NCI-H2107 treated with DMSO at 0.1 percent for 48 hours (cell line): ENCODE measurements at regions not wholly inside any gene's neighbourhood (a gene's known extent, or its start where the extent isn't known, plus 50 kb on each side); places are given as distances from the start of the nearest gene placed in this dataset.
"Not testable (repeated sequence)": the region's sequence is repeated elsewhere in the genome, so short reads cannot be mapped to it uniquely, and the experiment has no call there.

Source experiments
- DNase-seq: peaks from one replicate; lab custom pipeline; 2025; ENCODE audit not compliant: unreplicated experiment; lab: John Stamatoyannopoulos, UW

DNA sequence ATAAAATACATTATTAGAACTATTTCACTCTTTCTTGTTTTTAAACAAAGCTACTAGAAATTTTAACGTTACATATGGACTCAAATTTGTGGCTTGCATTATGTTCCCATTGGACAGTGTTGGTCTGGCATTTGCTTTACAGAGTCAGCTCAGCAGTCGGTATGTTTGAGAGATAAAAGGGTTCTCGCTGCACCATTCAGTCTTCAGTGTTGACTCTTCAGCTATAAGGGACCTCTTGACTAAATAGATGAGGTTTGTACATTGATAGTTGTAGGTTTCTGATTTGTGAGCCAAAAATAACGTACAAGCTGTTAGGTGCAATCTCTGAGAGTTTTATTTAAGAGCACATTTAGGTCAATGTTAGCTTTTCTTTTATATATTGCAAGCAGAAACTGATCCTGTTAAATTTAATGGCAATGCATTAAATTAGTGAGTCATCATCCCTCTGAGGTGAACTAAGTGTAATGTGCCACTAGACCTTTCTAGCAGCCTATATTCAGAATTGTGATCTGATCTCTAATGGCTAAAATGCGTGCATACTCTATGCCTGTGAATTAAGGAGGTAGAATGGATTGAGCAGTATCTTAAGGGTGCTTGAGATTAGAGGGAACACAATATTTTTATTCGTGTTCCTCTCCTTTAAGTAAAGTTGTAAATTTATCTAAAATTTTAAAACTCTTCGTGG is 485.6 kb upstream of the SYNCRIP start:
- DNase-seq: no peak

DNA sequence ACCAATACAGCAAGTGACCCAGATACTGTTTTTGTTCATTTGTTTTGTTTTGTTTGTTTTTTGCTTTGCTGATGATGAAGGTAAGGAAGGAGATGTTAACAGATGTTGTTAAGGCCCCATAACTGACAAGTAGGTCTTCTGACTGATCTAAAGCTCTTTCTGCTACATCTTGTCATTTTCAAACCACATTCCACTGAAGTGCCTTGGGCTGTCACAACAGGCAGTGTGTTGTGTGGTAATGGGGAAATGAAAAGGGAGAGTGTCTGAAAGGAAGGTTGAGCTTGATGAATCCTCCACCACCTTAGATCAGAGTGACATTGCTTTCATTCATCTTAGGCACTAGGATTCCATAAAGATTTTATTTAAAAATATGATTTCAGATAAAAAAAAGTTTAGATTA is 479.4 kb upstream of the SYNCRIP start:
- no peak for DNase-seq

DNA sequence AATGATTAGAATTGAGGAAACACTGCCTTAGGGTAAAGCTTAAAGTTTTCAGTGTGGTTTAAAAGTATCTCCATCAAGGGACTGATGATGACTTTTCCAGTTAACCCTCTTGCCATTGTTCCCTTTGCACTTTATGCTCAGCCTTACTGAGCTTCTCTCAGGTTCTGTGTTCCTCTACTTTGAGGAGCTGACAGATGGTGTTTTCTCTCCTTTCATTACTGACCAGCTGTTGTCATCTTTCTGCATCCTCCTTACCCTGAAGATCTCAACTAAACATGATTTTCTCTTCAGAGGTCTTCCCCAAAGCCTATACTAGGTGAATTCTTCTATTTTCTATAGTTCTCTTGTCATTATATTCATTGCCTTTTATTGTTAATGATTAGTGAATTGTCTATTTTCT is 475.6 kb upstream of the SYNCRIP start:
- DNase-seq: no peak

DNA sequence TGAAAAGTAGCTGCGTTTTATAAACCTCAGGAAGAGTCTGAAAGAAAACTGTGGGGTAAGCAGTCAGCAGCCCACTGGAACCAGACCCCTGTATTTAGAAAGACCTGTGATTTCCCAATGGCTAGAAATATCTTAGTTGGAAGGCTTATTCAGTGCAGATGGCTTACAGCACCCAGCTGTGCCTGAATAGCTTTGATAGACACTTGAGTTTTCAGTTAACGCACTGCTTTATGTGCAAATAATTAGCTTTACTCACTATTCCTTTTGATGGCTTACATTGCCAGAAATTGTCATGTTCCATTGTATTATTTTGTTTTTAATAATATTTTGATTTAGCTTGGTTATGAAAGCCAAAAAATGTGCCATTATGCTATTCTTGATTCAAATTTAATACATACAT is 465.3 kb upstream of the SYNCRIP start:
- DNase-seq: no peak

DNA sequence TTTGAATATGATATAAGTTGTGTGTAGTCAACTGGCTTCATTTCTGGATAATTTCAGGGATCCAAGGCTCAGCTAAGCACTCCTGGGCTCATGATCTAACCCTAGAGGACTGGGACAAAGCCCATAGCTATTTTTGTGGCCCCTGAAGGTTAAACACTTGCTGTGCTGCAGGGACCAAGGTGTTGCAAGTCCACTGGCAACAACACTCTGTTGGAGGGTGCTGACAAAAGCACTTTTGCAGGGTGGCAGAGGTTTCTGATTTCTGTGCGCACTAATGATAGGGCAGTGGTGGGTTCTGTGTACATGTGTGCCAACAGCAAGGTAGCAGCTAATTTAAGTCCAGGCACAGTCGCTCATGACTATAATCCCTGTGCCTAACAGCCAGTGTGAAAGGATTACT is 445.3 kb upstream of the SYNCRIP start:
- no peak for DNase-seq

DNA sequence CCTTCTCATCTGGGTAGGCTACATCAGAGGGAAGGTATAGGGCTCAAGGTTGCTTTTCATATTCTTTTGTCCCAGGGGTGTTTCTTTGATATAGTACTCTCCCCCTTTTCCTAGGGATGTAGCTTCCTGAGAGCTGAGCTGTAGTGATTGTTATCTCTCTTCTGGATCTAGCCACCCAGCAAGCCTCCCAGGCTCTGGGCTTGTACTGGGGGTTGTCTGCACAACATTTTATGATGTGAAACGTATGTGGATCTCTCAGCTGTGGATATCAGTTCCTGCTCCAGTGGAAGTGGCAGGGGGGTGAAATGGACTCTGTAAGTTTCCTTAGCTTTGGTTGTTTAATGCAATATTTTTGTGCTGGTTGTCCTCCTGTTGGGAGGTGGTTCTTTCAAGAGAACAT is 437.3 kb upstream of the SYNCRIP start:
- DNase-seq: no peak

DNA sequence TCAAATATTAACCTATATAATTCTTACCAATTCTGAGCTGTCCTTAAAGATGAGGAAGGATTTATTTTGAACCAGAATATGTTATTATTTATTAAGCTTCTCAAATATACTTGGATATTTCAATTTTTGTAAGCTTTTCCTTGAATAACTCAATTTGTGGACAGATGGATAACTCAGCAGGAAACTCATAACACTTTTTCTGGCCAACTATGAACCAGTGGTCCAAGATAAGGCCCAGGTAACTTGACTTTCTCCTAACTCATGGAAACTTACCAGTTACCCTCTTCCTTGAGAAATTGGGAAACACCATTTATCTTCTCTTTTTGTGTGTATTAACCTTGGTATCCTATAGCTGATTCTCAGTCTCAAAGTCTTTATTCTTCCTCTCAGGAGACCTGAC is 427.5 kb upstream of the SYNCRIP start:
- no peak for DNase-seq

DNA sequence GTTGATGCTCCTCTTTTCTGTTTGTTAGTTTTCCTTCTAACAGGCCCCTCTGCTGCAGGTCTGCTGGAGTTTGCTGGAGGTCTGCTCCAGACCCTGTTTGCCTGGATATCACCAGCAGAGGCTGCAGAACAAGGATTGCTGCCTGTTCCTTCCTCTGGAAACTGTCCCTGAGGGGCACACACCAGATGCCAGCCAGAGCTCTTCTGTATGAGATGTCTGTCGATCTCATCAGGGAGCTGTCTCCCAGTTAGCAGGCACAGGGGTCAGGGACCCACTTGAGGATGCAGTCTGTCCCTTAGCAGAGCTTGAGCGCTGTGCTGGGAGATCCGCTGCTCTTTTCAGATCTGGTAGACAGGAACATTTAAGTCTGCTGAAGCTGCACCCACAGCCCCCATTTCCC is 422.3 kb upstream of the SYNCRIP start:
- not testable (repeated sequence) for DNase-seq

DNA sequence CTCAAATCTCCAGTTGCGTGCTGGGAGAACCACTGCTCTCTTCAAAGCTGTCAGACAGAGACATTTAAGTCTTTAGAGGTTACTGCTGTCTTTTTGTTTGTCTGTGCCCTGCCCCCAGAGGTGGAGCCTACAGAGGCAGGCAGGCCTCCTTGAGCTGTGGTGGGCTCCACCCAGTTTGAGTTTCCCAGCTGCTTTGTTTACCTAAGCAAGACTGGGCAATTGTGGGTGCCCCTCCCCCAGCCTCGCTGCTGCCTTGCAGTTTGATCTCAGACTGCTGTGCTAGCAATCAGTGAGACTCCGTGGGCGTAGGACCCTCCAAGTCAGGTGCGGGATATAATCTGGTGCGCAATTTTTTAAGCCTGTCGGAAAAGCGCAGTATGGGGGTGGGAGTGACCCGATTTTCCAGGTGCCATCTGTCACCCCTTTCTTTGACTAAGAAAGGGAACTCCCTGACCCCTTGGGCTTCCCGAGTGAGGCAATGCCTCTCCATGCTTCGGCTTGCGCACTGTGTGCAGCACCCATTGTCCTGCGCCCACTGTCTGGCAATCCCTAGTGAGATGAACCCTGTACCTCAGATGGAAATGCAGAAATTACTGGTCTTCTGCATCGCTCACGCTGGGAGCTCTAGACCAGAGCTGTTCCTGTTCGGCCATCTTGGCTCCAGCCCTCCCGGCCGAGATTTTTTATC is 414.8 kb upstream of the SYNCRIP start:
- not testable (repeated sequence) for DNase-seq

DNA sequence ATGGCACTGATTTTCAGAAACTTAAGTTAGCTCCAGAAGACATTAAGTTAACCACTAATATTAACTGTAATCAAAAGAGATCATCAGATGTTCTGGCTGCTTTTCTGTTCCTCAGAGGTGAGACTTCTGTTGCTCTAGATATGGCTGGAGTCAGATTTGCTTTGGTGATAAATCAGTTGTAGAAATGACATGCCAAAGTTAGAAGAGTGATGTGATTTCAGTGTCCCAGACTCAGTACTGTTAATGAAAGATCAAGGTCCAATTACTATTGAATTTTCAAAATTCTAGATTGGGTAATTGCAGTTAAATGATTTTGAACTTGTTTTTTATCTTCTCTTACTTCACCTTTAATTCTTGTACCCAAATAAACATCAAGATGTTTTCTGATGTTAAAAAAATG is 402.4 kb upstream of the SYNCRIP start:
- no peak for DNase-seq

DNA sequence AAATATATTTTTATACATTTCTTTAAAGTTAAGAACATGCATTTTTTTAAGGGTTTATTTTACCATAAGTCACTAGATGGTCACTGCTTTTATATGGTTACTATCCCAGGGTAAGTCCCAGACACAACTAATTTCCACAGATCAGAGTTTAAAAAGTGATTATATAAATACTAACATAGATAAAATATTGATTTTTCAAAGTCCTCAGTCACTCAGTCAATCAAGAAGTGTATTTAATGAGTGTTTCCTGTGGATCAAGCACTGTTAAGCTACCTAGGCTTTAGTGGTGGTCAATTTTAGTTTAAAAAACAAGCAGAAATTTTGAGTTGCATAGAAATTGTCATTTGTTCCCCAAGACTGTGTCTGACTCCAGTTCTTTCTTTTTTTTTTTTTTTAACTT is 399.5 kb upstream of the SYNCRIP start:
- DNase-seq: no peak

DNA sequence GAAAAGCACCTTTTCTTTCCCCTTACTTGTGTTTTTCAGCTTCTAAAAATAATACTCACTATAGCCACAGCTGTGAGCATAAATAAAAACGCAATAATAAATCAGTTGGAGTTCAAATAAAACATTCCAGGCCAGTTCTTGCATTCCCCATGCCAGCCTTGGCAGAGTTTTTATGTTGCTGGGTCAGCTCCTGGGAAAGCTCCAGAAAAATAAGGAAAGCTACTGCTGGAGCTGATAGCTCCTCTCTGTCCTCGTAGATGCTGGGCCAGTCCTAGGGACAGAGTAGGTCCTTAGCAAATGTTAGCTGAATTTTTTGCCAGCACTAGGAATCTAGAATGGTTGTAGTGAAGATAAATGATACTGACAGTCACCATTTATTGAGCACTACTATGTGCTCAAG is 389.0 kb upstream of the SYNCRIP start:
- DNase-seq: no peak

DNA sequence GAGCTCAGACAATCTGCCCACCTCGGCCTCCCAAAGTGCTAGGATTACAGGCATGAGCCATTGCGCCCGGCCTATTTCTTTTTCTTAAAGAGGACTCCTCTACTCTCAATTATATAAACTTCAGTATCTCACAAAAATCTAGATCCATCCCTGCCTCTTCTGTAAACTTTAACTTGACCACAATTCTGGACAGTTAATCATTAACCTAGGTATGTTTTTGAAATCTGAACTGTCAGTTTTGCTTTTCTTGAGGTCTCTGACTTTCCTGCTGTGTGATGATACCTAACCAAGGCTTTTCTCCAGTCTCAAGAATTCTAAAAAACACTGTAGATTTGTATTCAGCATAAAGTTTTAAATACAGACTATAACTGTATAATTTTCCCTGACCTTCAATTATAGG is 388.2 kb upstream of the SYNCRIP start:
- no peak for DNase-seq

DNA sequence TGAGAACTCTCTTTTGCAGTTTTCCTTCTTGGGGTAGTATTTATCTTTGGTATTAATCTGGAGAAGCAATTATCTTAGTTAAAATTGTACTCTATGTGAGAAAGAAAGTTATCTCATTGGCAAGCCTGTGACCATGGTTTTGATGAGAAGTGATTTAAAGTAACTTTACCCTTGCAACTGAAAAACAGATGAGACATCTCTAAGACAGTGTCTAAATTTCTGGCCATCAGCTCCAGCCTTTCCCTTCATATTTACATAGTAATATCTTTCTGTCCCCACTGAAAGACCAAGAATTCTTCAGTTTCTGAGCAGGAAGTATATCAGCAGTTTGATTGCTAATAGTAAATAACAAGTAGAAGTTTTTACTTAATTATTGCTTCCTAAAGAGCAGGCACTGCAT is 386.1 kb upstream of the SYNCRIP start:
- no peak for DNase-seq

DNA sequence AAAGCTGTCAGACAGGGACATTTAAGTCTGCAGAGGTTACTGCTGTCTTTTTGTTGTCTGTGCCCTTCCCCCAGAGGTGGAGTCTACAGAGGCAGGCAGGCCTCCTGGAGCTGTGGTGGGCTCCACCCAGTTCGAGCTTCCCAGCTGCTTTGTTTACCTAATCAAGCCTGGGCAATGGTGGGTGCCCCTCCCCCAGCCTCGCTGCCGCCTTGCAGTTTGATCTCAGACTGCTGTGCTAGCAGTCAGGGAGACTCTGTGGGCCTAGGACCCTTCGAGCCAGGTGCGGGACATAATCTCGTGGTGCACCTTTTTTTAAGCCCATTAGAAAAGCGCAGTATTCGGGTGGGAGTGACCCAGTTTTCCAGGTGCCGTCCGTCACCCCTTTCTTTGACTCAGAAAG is 384.2 kb upstream of the SYNCRIP start:
- not testable (repeated sequence) for DNase-seq

DNA sequence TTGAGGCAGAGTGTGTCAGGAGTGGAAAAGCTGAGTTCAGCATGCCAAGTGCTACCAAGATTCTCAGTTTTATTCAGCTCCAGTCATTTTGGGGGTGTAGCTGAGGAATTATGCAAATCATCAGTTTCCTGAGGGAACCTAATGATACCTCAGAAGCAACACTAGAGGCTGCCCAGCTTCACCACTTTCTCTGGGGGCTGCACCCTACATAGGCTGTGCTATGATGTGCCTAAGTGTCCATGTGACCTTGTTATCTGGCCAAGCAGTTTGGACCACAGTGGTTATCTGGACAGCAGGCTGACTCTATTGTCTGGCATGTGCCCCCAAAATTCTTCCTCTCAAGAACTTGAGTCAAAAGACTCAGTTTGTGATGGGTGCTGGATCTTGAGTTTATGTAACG is 374.6 kb upstream of the SYNCRIP start:
- DNase-seq: no peak

DNA sequence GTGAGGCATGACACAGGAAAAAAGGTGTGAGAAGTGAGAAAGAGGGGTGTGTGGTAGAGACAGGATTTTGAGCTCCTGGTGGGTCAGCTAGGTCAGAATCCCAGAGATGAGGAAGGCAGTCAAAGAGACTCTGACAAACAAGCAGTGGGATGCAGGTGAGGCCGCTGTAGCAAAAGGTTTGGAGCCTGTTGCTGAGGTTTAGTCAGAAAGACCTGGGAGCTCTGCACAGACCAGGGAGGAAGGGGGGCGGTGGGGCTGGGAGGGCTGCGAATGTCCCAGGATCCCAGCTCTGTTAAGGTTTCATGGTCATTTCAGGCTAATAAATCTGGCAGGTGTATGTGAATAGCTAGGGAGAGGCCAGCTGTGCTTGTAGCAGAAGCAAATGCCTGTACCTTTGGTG is 373.9 kb upstream of the SYNCRIP start:
- no peak for DNase-seq

DNA sequence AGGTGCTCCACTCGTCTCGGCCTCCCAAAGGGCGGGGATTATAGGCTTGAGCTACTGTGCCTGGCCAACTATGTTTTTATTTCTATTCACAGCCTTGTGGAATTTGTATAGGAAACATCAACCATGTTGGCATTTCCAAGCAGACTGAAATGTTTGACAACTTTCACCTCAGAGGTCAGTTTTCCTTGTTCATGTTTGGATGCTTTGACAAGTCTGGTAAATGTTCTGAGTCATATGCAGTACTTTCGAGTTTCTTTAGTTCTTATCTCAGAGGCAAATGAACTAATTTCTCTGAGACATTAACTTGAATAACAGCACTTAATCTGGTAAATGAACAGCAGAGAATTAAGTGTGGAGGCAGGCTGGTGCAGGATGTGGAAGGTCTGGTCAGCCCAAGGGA is 373.4 kb upstream of the SYNCRIP start:
- DNase-seq: no peak

DNA sequence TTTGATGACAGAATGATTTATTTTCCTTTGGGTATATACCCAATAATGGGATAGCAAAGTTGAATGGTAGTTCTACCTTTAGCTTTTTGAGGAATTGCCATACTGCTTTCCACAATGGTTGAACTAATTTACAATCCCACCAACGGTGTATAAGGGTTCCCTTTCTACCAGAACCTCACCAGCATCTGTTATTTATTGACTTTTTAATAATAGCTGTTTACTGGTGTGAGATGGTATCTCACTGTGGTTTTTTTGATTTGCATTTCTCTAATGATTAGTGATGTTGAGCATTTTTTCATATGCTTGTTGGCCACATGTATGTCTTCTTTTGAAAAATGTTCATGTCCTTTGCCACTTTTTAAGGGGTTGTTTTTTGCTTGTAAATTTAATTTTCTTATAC is 370.3 kb upstream of the SYNCRIP start:
- DNase-seq: not testable (repeated sequence)

DNA sequence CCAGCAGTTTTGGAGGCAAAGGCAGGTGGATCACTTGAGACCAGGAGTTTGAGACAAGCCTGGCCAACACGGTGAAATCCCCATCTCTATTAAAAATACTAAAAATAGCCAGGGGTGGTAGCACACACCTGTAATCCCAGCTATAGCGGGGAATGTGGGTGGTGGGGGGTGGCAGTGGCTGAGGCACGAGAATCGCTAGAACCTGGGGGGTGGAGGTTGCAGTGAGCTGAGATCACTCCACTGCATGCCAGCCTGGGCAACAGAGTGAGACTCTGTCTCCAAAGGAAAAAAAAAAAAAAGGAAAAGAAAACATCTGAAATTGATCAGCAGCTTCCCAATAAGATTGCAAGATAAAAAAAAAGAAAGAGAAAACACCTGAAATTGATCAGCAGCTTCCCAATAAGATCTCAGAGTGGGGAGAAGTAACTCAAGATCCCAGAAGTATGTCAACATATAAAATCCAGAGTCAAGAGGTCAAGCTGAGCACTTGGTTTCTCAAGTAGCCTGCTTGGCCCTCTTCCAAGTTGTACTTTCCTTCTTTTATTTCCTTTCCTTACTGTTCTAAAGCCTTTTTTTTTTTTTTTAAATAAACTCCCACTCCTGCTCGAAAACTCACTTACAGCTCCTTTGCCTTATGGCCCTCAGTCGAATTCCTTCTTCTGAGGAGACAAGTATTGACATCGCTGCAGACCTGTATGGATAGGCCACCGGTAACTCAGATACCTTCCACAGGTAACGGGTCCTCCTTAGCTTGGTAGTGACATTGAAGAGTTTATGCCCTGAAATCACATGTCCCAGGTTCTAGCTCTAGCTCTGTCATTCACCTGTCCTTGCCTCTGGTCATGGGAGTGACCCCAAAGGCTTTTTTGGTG is 368.5 kb upstream of the SYNCRIP start:
- DNase-seq: no peak

DNA sequence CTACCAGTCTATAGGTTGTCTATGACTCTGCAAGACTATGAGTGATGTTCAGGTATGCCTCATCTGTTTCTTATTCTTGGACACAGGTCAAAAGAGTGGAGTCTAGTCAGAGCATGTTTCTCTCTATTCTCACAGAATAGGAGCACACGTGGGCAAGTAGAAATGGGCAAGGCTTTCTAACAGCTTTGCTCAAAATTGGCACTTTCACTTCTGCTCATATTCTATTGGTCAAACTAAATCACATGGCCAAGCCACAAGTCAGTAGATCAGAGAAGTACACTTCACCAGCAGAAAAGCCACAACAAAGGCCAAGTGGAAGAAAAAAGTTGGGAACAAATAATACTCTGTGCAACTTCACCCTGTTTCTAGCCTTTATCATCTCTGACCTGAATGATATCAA is 354.5 kb upstream of the SYNCRIP start:
- DNase-seq: no peak

DNA sequence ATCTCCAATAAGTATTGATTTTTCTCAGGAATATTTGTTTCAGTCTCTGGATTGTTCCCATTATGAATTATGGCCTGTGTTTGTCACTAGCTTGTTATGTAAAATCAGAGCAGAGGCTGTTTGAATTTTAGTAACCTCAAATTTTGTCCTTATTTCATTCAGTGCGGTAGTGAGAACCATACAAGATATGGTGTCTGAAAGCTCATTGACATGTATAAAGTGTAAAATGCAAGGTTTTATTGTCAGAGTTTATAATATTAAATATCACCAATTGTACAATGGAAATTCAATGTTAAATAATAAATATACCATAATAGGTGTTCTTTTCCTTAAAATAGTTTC is 353.3 kb upstream of the SYNCRIP start:
- no peak for DNase-seq
